GM12878 (cell line): ENCODE measurements at regions not wholly inside any gene's neighbourhood (a gene's known extent, or its start where the extent isn't known, plus 50 kb on each side); places are given as distances from the start of the nearest gene placed in this dataset.

Source experiments
- ATAC-seq: fragments of 200-7000 bp; cut with Tn5 transposase; 3 replicates; pipeline ENCODE4 v1.9.1; 2020; ENCODE audit warnings: mild to moderate bottlenecking, moderate library complexity
- BruUV-seq: library from RNA; stranded (reverse); fragments of 400-500 nt; replicated peaks from 2 replicates; lab custom pipeline; 2021; lab: Mats Ljungman, UMichigan
- CTCF ChIA-PET: fragments of 300-600 bp; sonication (Branson Sonifier 250); formaldehyde crosslinking; extraction: SDS; loops from one replicate; lab custom pipeline; 2021; ENCODE audit warnings: inconsistent platforms; lab: Yijun Ruan, JAX
- POLR2A ChIA-PET: fragments of 350-600 bp; formaldehyde crosslinking; extraction: SDS; loops from one replicate; lab custom pipeline; 2021; ENCODE audit warnings: inconsistent platforms; lab: Charles Lee
- RAD21 ChIA-PET: fragments of 300-600 bp; sonication (Branson Sonifier 250); formaldehyde crosslinking; loops from one replicate; lab custom pipeline; 2023; ENCODE audit warnings: antibody characterized with exemption; ENCODE audit not compliant: unreplicated experiment; lab: Charles Lee
- SMC1A ChIA-PET: fragments of 300-600 bp; sonication (Branson Sonifier 250); formaldehyde crosslinking; loops from one replicate; lab custom pipeline; 2023; ENCODE audit not compliant: unreplicated experiment, uncharacterized antibody; lab: Charles Lee
- DNase-seq: peaks from one replicate; pipeline ENCODE4 v3.0.0-alpha.2; 2011; ENCODE audit warnings: low read depth, low spot score
- FAIRE-seq: peaks from 3 replicates; lab custom pipeline; 2011; peaks lifted over from hg19 to GRCh38; lab: Jason Lieb, UNC
- H2AFZ ChIP-seq: 2 replicates; pipeline ENCODE4 v1.6.0; 2011; ENCODE audit warnings: low read depth, low read length, control low read depth; ENCODE audit not compliant: control insufficient read depth
- H3K27ac ChIP-seq: 2 replicates; pipeline ENCODE4 v1.5.1; 2011; ENCODE audit warnings: control low read depth; ENCODE audit not compliant: control insufficient read depth, insufficient read depth
- H3K27me3 ChIP-seq, 2 experiments: replicated peaks in 1 of 2; 2 replicates each; pipeline versions ENCODE4 v1.6.0 to v1.6.1; 2011; ENCODE audit warnings: low read length in 1 of 2; ENCODE audit not compliant: control insufficient read depth in 2 of 2, insufficient read depth in 2 of 2
- H3K36me3 ChIP-seq, 2 experiments: 2 replicates each; pipeline ENCODE4 v1.5.1; 2011; ENCODE audit warnings: low read length in 1 of 2; ENCODE audit not compliant: control insufficient read depth in 2 of 2, insufficient read depth in 2 of 2
- H3K4me1 ChIP-seq: 2 replicates; pipeline ENCODE4 v1.6.1; 2011; ENCODE audit warnings: mild to moderate bottlenecking, low read length, moderate library complexity, mixed read lengths; ENCODE audit not compliant: control insufficient read depth, insufficient read depth
- H3K4me2 ChIP-seq: 2 replicates; pipeline ENCODE4 v1.6.0; 2011; ENCODE audit warnings: control low read depth; ENCODE audit not compliant: control insufficient read depth, insufficient read depth
- H3K4me3 ChIP-seq: fragments of 200-600 bp; sonication (generic); 2 replicates; pipeline ENCODE4 v1.5.1; 2016
- H3K79me2 ChIP-seq: 2 replicates; pipeline ENCODE4 v1.6.0; 2011; ENCODE audit warnings: low read length; ENCODE audit not compliant: control insufficient read depth, insufficient read depth
- H3K9ac ChIP-seq: 2 replicates; pipeline ENCODE4 v1.8.0; 2011; ENCODE audit warnings: low read length, control low read depth, mixed read lengths; ENCODE audit not compliant: control insufficient read depth, insufficient read depth
- H3K9me3 ChIP-seq: replicated peaks from 3 replicates; pipeline ENCODE4 v1.5.1; 2011; ENCODE audit warnings: mild to moderate bottlenecking, low read length; ENCODE audit not compliant: control insufficient read depth, insufficient read depth
- H4K20me1 ChIP-seq: 2 replicates; pipeline ENCODE4 v1.6.0; 2011; ENCODE audit not compliant: control insufficient read depth, insufficient read depth
- ATF2 ChIP-seq: IDR thresholded peaks from 2 replicates; pipeline ENCODE4 v1.6.1; 2012; ENCODE audit warnings: low read length, inconsistent platforms
- CEBPB ChIP-seq, 2 experiments: fragments of 150-350 bp in 1 of 2; IDR thresholded peaks; 2 replicates each; pipeline ENCODE4 v1.6.1; 2012 to 2014; ENCODE audit warnings: low read depth in 2 of 2, low read length in 2 of 2, borderline replicate concordance in 1 of 2, inconsistent platforms in 1 of 2
- CREM ChIP-seq: IDR thresholded peaks from 2 replicates; pipeline ENCODE4 v1.6.1; 2014; ENCODE audit warnings: antibody characterized with exemption, low read depth
- E4F1 ChIP-seq: fragments of 450-650 bp; IDR thresholded peaks from 2 replicates; pipeline ENCODE4 v1.6.1; 2018; ENCODE audit warnings: borderline replicate concordance, mild to moderate bottlenecking; ENCODE audit not compliant: partially characterized antibody
- HDAC2 ChIP-seq: fragments of 200-600 bp; sonication (generic); IDR thresholded peaks from 2 replicates; pipeline ENCODE4 v1.6.1; 2017
- IRF3 ChIP-seq: fragments of 450-650 bp; IDR thresholded peaks from 2 replicates; pipeline ENCODE4 v1.6.1; 2014; ENCODE audit warnings: mild to moderate bottlenecking
- IRF4 ChIP-seq: IDR thresholded peaks from 2 replicates; pipeline ENCODE4 v1.6.1; 2011; ENCODE audit warnings: low read depth, low read length
- MAX ChIP-seq: IDR thresholded peaks from 2 replicates; pipeline ENCODE4 v1.6.1; 2012; ENCODE audit warnings: low read depth, low read length, improper control_type of control experiment
- PKNOX1 ChIP-seq: fragments of 450-650 bp; IDR thresholded peaks from 2 replicates; pipeline ENCODE4 v1.6.1; 2016; ENCODE audit warnings: mild to moderate bottlenecking
- POU2F2 ChIP-seq: IDR thresholded peaks from 3 replicates; pipeline ENCODE4 v1.6.1; 2011; ENCODE audit warnings: low read depth, mild to moderate bottlenecking, low read length, borderline replicate concordance
- RELA ChIP-seq: fragments of 450-650 bp; IDR thresholded peaks from 2 replicates; pipeline ENCODE4 v1.8.0; 2014; ENCODE audit warnings: borderline replicate concordance; ENCODE audit not compliant: partially characterized antibody
- SMAD5 ChIP-seq: IDR thresholded peaks from 2 replicates; pipeline ENCODE4 v1.6.1; 2016; ENCODE audit warnings: antibody characterized with exemption, low read depth
- SUPT20H ChIP-seq: IDR thresholded peaks from 2 replicates; pipeline ENCODE4 v1.6.1; 2011; ENCODE audit warnings: low read depth, mild to moderate bottlenecking, low read length, moderate library complexity, borderline replicate concordance; ENCODE audit not compliant: control insufficient read depth
- TAF1 ChIP-seq: IDR thresholded peaks from 2 replicates; pipeline ENCODE4 v1.6.1; 2011; ENCODE audit warnings: mild to moderate bottlenecking, low read depth, low read length, borderline replicate concordance
- YBX1 ChIP-seq: fragments of 450-650 bp; IDR thresholded peaks from 2 replicates; pipeline ENCODE4 v1.6.1; 2016; ENCODE audit warnings: antibody characterized with exemption
- ZZZ3 ChIP-seq: IDR thresholded peaks from 2 replicates; pipeline ENCODE4 v1.6.1; 2011; ENCODE audit warnings: low read depth; ENCODE audit not compliant: control insufficient read depth, insufficient read length
- WGBS: methylation state at CpG from one replicate; pipeline ENCODE4 v1.1.6; 2016; ENCODE audit warnings: low lambda C conversion rate; ENCODE audit not compliant: insufficient replicate concordance, insufficient coverage; ENCODE audit errors: missing lambda C conversion rate; 5-methylcytosine and 5-hydroxymethylcytosine counted together
- in situ Hi-C: fragments of 300-500 bp; cut with MboI; formaldehyde crosslinking; loops from 9 replicates; pipeline ENCODE4 v1.14.3; 2018; ENCODE audit warnings: mixed read lengths
- intact Hi-C: fragments of 100-400 bp; cut with micrococcal nuclease; formaldehyde crosslinking; loops from one replicate; pipeline ENCODE4 v1.14.2; 2022; ENCODE audit not compliant: unreplicated experiment
- TF ChIP-seq, protein P1 (sequence below): fragments of 450-650 bp; IDR thresholded peaks from 2 replicates; pipeline ENCODE4 v1.6.1; 2018; ENCODE audit warnings: mild to moderate bottlenecking, low read depth, moderate library complexity; ENCODE audit not compliant: partially characterized antibody

- ATAC-seq: no peak
- ChIA-PET CTCF (no interaction called here), POLR2A (no interaction called here)
These were observed 648.6 kb downstream of the XPNPEP1 start for GRCh38 chr10:109274681-109275080.

More at GRCh38 chr10:109274681-109275080, 648.6 kb downstream of the XPNPEP1 start:
- H4K20me1 ChIP-seq: no peaks in the 10 kb centered on the region
- H2AFZ ChIP-seq: no peak overlapping the region
- no peaks in the 10 kb centered on the region for H3K79me2 ChIP-seq
- SMC1A ChIA-PET: no interaction called here
- no peaks in the 10 kb centered on the region for H3K36me3 ChIP-seq
- no peaks in the 10 kb centered on the region for H3K4me1 ChIP-seq
- TF ChIP-seq SMAD5: no peak
- no peak for TF ChIP-seq MAX
- TF ChIP-seq ATF2: no peak
- TF ChIP-seq RELA: no peak
- TF ChIP-seq HDAC2: no peak
- TF ChIP-seq POU2F2: no peak
- no peak for TF ChIP-seq TAF1
- TF ChIP-seq CREM: no peak
- no peak for TF ChIP-seq CEBPB (IDR thresholded peaks at IDR 0.05; ENCODE audit: borderline replicate concordance in 1 of 2, low read depth in 2 of 2, low read length in 2 of 2)
- TF ChIP-seq YBX1: no peak
- no peak for TF ChIP-seq IRF4
- TF ChIP-seq PKNOX1: no peak
- TF ChIP-seq, protein P1, sequence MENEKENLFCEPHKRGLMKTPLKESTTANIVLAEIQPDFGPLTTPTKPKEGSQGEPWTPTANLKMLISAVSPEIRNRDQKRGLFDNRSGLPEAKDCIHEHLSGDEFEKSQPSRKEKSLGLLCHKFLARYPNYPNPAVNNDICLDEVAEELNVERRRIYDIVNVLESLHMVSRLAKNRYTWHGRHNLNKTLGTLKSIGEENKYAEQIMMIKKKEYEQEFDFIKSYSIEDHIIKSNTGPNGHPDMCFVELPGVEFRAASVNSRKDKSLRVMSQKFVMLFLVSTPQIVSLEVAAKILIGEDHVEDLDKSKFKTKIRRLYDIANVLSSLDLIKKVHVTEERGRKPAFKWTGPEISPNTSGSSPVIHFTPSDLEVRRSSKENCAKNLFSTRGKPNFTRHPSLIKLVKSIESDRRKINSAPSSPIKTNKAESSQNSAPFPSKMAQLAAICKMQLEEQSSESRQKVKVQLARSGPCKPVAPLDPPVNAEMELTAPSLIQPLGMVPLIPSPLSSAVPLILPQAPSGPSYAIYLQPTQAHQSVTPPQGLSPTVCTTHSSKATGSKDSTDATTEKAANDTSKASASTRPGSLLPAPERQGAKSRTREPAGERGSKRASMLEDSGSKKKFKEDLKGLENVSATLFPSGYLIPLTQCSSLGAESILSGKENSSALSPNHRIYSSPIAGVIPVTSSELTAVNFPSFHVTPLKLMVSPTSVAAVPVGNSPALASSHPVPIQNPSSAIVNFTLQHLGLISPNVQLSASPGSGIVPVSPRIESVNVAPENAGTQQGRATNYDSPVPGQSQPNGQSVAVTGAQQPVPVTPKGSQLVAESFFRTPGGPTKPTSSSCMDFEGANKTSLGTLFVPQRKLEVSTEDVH: no peak
- no peak for TF ChIP-seq SUPT20H
- no peak for TF ChIP-seq IRF3
- TF ChIP-seq ZZZ3: no peak
- TF ChIP-seq E4F1: no peak
- H3K27ac ChIP-seq: no peak overlapping the region
- intact Hi-C loops (no loop called here), in situ Hi-C loops (no loop called here)
- no peak overlapping the region for H3K9ac ChIP-seq
- BruUV-seq: no TSS peak
- H3K27me3 ChIP-seq: no peaks in the 10 kb centered on the region
- FAIRE-seq (no peak), DNase-seq (no peak)
- 0% methylated on average over 2 of the region's 2 CpGs for WGBS
- no peaks in the 10 kb centered on the region for H3K9me3 ChIP-seq
- H3K4me3 ChIP-seq: no peak overlapping the region
- H3K4me2 ChIP-seq: no peak overlapping the region
- RAD21 ChIA-PET: no interaction called here
